WTC11 (cell line): ENCODE measurements at regions not wholly inside any gene's neighbourhood (a gene's known extent, or its start where the extent isn't known, plus 50 kb on each side); places are given as distances from the start of the nearest gene placed in this dataset.

Experiments used
- ATAC-seq: fragments of 200-7000 bp; cut with Tn5 transposase; 2 replicates; pipeline ENCODE4 v1.10.0; 2021; ENCODE audit warnings: mild to moderate bottlenecking, moderate library complexity
- CTCF ChIA-PET: fragments of 300-600 bp; sonication (Branson Sonifier 250); formaldehyde crosslinking; loops from one replicate; lab custom pipeline; 2021; ENCODE audit warnings: antibody characterized with exemption; lab: Charles Lee
- POLR2A ChIA-PET: fragments of 350-600 bp; sonication (Branson Sonifier 250); formaldehyde crosslinking; loops from one replicate; lab custom pipeline; 2021; ENCODE audit warnings: antibody characterized with exemption; lab: Charles Lee
- DNase-seq: peaks from one replicate; pipeline ENCODE4 v3.0.0; 2021; ENCODE audit warnings: low spot score
- H3K27ac Mint-ChIP-seq: 2 replicates; pipeline ENCODE4 v1.8.0; 2021; ENCODE audit warnings: mixed read lengths
- H3K27me3 Mint-ChIP-seq: 2 replicates; pipeline ENCODE4 v1.8.0; 2021; ENCODE audit warnings: low read depth, mild to moderate bottlenecking, moderate library complexity, mixed read lengths
- H3K36me3 Mint-ChIP-seq: 2 replicates; pipeline ENCODE4 v1.8.0; 2021; ENCODE audit warnings: mixed read lengths
- H3K4me1 Mint-ChIP-seq: 2 replicates; pipeline ENCODE4 v1.8.0; 2022; ENCODE audit warnings: mixed read lengths
- H3K4me3 Mint-ChIP-seq: 2 replicates; pipeline ENCODE4 v1.8.0; 2021; ENCODE audit warnings: mild to moderate bottlenecking, moderate library complexity, mixed read lengths
- H3K9me3 Mint-ChIP-seq: 2 replicates; pipeline ENCODE4 v1.8.0; 2021; ENCODE audit warnings: mixed read lengths
- ATF1 ChIP-seq: sonication (generic); formaldehyde crosslinking; IDR thresholded peaks from 2 replicates; pipeline ENCODE4 v1.8.1; 2023; ENCODE audit warnings: mild to moderate bottlenecking, moderate library complexity, missing genetic modification reagents
- ATF3 ChIP-seq: sonication (generic); formaldehyde crosslinking; conservative IDR thresholded peaks from 2 replicates; pipeline ENCODE4 v1.8.1; 2022; ENCODE audit warnings: mild to moderate bottlenecking, missing genetic modification reagents
- CREB1 ChIP-seq: sonication (generic); formaldehyde crosslinking; IDR thresholded peaks from 2 replicates; pipeline ENCODE4 v1.8.0; 2023; ENCODE audit warnings: mild to moderate bottlenecking, missing genetic modification reagents
- ELF4 ChIP-seq: sonication (generic); formaldehyde crosslinking; IDR thresholded peaks from 2 replicates; pipeline ENCODE4 v1.8.1; 2022; ENCODE audit warnings: low read depth, mild to moderate bottlenecking, moderate library complexity, missing genetic modification reagents
- GRHL2 ChIP-seq: fragments of 250-450 bp; sonication (Bioruptor Pico); IDR thresholded peaks from 2 replicates; pipeline ENCODE4 v1.8.0; 2022; ENCODE audit warnings: mild to moderate bottlenecking, moderate library complexity; ENCODE audit not compliant: insufficient replicate concordance, severe bottlenecking
- MYBL2 ChIP-seq: sonication (generic); formaldehyde crosslinking; IDR thresholded peaks from 2 replicates; pipeline ENCODE4 v1.8.1; 2023; ENCODE audit warnings: mild to moderate bottlenecking, moderate library complexity, missing genetic modification reagents
- NFYB ChIP-seq: sonication (generic); formaldehyde crosslinking; conservative IDR thresholded peaks from 2 replicates; pipeline ENCODE4 v1.8.0; 2022; ENCODE audit warnings: low read depth, missing genetic modification reagents
- OVOL2 ChIP-seq: fragments of 250-450 bp; sonication (Bioruptor Pico); IDR thresholded peaks from 2 replicates; pipeline ENCODE4 v1.9.0; 2021; ENCODE audit warnings: mild to moderate bottlenecking, borderline replicate concordance
- PRDM15 ChIP-seq: sonication (generic); formaldehyde crosslinking; IDR thresholded peaks from 2 replicates; pipeline ENCODE4 v1.8.0; 2022; ENCODE audit warnings: missing genetic modification reagents
- PRRX2 ChIP-seq: fragments of 250-450 bp; sonication (Bioruptor Pico); IDR thresholded peaks from 2 replicates; pipeline ENCODE4 v1.8.0; 2021; ENCODE audit warnings: mild to moderate bottlenecking
- TP53 ChIP-seq: sonication (generic); formaldehyde crosslinking; IDR thresholded peaks from 2 replicates; pipeline ENCODE4 v1.8.1; 2023; ENCODE audit warnings: mild to moderate bottlenecking, missing genetic modification reagents
- ZNF396 ChIP-seq: fragments of 250-450 bp; sonication (Bioruptor Pico); IDR thresholded peaks from 2 replicates; pipeline ENCODE4 v1.8.0; 2021; ENCODE audit warnings: mild to moderate bottlenecking, moderate library complexity, borderline replicate concordance
- ZNF416 ChIP-seq: fragments of 250-450 bp; sonication (Bioruptor Pico); IDR thresholded peaks from 2 replicates; pipeline ENCODE4 v1.9.0; 2021; ENCODE audit warnings: mild to moderate bottlenecking, inconsistent platforms
- ZNF425 ChIP-seq: fragments of 250-450 bp; sonication (Bioruptor Pico); conservative IDR thresholded peaks from 2 replicates; pipeline ENCODE4 v1.9.0; 2021; ENCODE audit warnings: mild to moderate bottlenecking
- ZNF671 ChIP-seq: fragments of 250-450 bp; sonication (Bioruptor Pico); IDR thresholded peaks from 2 replicates; pipeline ENCODE4 v1.8.0; 2021; ENCODE audit warnings: mild to moderate bottlenecking
- TF ChIP-seq, protein P1 (sequence below): sonication (generic); formaldehyde crosslinking; IDR thresholded peaks from 2 replicates; pipeline ENCODE4 v1.8.1; 2023; ENCODE audit warnings: mild to moderate bottlenecking, missing genetic modification reagents, moderate library complexity
- TF ChIP-seq, protein P2 (sequence below): sonication (generic); formaldehyde crosslinking; IDR thresholded peaks from 2 replicates; pipeline ENCODE4 v1.8.0; 2023; ENCODE audit warnings: missing genetic modification reagents
- TF ChIP-seq, protein P3 (sequence below): sonication (generic); formaldehyde crosslinking; IDR thresholded peaks from 2 replicates; pipeline ENCODE4 v1.8.1; 2022; ENCODE audit warnings: missing genetic modification reagents, borderline replicate concordance
- TF ChIP-seq, protein P4 (sequence below): fragments of 250-450 bp; sonication (Bioruptor Pico); IDR thresholded peaks from 2 replicates; pipeline ENCODE4 v1.9.0; 2021; ENCODE audit warnings: moderate library complexity, mild to moderate bottlenecking, inconsistent platforms, borderline replicate concordance

GRCh38 chr5:101935086-101935485, 361.0 kb downstream of the SLCO4C1 start:
- H3K4me3 Mint-ChIP-seq: no peak overlapping the region
- TF ChIP-seq, protein P1, sequence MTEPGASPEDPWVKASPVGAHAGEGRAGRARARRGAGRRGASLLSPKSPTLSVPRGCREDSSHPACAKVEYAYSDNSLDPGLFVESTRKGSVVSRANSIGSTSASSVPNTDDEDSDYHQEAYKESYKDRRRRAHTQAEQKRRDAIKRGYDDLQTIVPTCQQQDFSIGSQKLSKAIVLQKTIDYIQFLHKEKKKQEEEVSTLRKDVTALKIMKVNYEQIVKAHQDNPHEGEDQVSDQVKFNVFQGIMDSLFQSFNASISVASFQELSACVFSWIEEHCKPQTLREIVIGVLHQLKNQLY (CRISPR knock-in tag): no peak
- TF ChIP-seq ATF1 (CRISPR knock-in tag) (no peak), MYBL2 (no peak), NFYB (CRISPR knock-in tag) (no peak), ELF4 (CRISPR knock-in tag) (no peak), ZNF396 (CRISPR knock-in tag) (no peak), ZNF671 (CRISPR knock-in tag) (no peak), PRDM15 (CRISPR knock-in tag) (no peak), GRHL2 (CRISPR knock-in tag) (no peak), ZNF416 (no peak), ATF3 (CRISPR knock-in tag) (no peak), PRRX2 (CRISPR knock-in tag) (no peak), TP53 (CRISPR knock-in tag) (no peak), OVOL2 (CRISPR knock-in tag) (no peak)
- TF ChIP-seq, protein P2, sequence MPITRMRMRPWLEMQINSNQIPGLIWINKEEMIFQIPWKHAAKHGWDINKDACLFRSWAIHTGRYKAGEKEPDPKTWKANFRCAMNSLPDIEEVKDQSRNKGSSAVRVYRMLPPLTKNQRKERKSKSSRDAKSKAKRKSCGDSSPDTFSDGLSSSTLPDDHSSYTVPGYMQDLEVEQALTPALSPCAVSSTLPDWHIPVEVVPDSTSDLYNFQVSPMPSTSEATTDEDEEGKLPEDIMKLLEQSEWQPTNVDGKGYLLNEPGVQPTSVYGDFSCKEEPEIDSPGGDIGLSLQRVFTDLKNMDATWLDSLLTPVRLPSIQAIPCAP (CRISPR knock-in tag): no peak
- TF ChIP-seq, protein P3, sequence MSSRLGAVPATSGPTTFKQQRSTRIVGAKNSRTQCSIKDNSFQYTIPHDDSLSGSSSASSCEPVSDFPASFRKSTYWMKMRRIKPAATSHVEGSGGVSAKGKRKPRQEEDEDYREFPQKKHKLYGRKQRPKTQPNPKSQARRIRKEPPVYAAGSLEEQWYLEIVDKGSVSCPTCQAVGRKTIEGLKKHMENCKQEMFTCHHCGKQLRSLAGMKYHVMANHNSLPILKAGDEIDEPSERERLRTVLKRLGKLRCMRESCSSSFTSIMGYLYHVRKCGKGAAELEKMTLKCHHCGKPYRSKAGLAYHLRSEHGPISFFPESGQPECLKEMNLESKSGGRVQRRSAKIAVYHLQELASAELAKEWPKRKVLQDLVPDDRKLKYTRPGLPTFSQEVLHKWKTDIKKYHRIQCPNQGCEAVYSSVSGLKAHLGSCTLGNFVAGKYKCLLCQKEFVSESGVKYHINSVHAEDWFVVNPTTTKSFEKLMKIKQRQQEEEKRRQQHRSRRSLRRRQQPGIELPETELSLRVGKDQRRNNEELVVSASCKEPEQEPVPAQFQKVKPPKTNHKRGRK: no peak
- TF ChIP-seq, all 79 proteins: peak for 0
- Mint-ChIP-seq H3K36me3 (no peaks in the 10 kb centered on the region), H3K9me3 (peaks cover 9% of the 10 kb centered on the region), H3K4me1 (no peaks in the 10 kb centered on the region), H3K27ac (no peak overlapping the region), H3K27me3 (no peaks in the 10 kb centered on the region)
- DNase-seq (no peak), ATAC-seq (no peak)
- ChIA-PET CTCF (no interaction called here), POLR2A (no interaction called here)

DNA sequence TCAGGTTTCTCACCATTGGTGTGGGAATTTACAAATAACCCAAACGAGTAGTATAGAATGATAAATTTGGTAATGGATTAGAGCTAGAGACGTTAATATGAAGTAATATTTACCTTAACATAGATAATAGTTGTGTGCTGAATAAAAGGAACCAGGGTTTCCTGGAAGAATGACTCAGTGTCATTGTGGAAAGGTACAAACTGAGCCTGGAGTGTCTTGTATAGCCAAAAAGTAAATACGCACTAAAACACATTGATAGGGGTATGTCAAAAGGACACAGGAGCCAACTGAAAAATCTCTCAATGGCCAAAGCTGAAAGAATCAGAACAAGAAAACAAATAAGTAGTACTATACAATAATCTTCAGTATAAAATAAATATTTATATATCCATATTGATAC, 363.5 kb downstream of the SLCO4C1 start:
- ChIA-PET CTCF (no interaction called here), POLR2A (no interaction called here)
- Mint-ChIP-seq H3K27ac (no peak overlapping the region), H3K36me3 (no peaks in the 10 kb centered on the region), H3K27me3 (no peaks in the 10 kb centered on the region), H3K9me3 (peaks cover 7% of the 10 kb centered on the region), H3K4me3 (no peak overlapping the region), H3K4me1 (no peaks in the 10 kb centered on the region)
- TF ChIP-seq, protein P4, sequence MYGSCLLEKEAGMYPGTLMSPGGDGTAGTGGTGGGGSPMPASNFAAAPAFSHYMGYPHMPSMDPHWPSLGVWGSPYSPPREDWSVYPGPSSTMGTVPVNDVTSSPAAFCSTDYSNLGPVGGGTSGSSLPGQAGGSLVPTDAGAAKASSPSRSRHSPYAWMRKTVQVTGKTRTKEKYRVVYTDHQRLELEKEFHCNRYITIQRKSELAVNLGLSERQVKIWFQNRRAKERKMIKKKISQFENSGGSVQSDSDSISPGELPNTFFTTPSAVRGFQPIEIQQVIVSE (CRISPR knock-in tag): no peak
- TF ChIP-seq CREB1 (CRISPR knock-in tag) (no peak), ZNF425 (CRISPR knock-in tag) (no peak), GRHL2 (CRISPR knock-in tag) (no peak)
- ATAC-seq (no peak), DNase-seq (no peak)
